HCT116 (cell line): ENCODE measurements at regions not wholly inside any gene's neighbourhood (a gene's known extent, or its start where the extent isn't known, plus 50 kb on each side); places are given as distances from the start of the nearest gene placed in this dataset.

Experiments
- ATAC-seq: fragments of 200-7000 bp; cut with Tn5 transposase; 2 replicates; pipeline ENCODE4 v1.9.1; 2020; ENCODE audit warnings: mild to moderate bottlenecking, moderate library complexity
- BruUV-seq: library from RNA; stranded (reverse); fragments of 400-500 nt; replicated peaks from 2 replicates; lab custom pipeline; 2021; lab: Mats Ljungman, UMichigan
- CTCF ChIA-PET: fragments of 300-600 bp; sonication (Branson Sonifier 250); formaldehyde crosslinking; loops from one replicate; lab custom pipeline; 2021; ENCODE audit warnings: antibody characterized with exemption; lab: Charles Lee
- POLR2A ChIA-PET: fragments of 300-600, 350-600 bp; sonication (Branson Sonifier 250); formaldehyde crosslinking; loops from one replicate; lab custom pipeline; 2021; ENCODE audit warnings: antibody characterized with exemption; lab: Charles Lee
- RAD21 ChIA-PET, 2 experiments: fragments of 300-600 bp; sonication (Branson Sonifier 250); formaldehyde crosslinking; loops; one replicate each; lab custom pipeline; 2023; ENCODE audit warnings: low total read pairs in 2 of 2; ENCODE audit not compliant: uncharacterized antibody in 2 of 2, unreplicated experiment in 2 of 2, low non-redundant PET in 1 of 2; lab: Charles Lee
- DNase-seq: peaks from one replicate; pipeline ENCODE4 v3.0.0-alpha.2; 2010; ENCODE audit warnings: low read depth, low spot score
- H2AFZ ChIP-seq: fragments of 200-600 bp; shearing (Covaris generic), sonication (generic); 2 replicates; pipeline ENCODE4 v1.6.1; 2017; ENCODE audit warnings: low read depth, mixed run types, mixed read lengths, antibody characterized with exemption, low read length; ENCODE audit not compliant: poor library complexity, severe bottlenecking
- H3K27ac ChIP-seq: 2 replicates; pipeline ENCODE4 v1.5.1; 2012; ENCODE audit warnings: low read depth, low read length
- H3K27me3 ChIP-seq: fragments of 200-600 bp; sonication (generic); 2 replicates; pipeline ENCODE4 v1.6.1; 2016; ENCODE audit warnings: mixed run types, low read length, mixed read lengths; ENCODE audit not compliant: insufficient read depth
- H3K36me3 ChIP-seq, 2 experiments: fragments of 200-500 bp in 1 of 2; fragments of 200-600 bp in 1 of 2; sonication (Bioruptor generic) in 1 of 2; sonication (generic) in 1 of 2; 2 replicates each; pipeline versions ENCODE4 v1.5.1 to v1.6.1; 2014 to 2016; ENCODE audit warnings: low read length in 2 of 2, inconsistent platforms in 1 of 2, mixed read lengths in 1 of 2, mixed run types in 1 of 2; ENCODE audit not compliant: insufficient read depth in 2 of 2, control insufficient read depth in 1 of 2
- H3K4me1 ChIP-seq, 2 experiments: fragments of 200-600 bp in 1 of 2; sonication (generic) in 1 of 2; 2 replicates each; pipeline versions ENCODE4 v1.5.1 to v1.6.1; 2012 to 2017; ENCODE audit warnings: low read length in 2 of 2, inconsistent platforms in 1 of 2, mild to moderate bottlenecking in 1 of 2, mixed read lengths in 1 of 2, mixed run types in 1 of 2, moderate library complexity in 1 of 2; ENCODE audit not compliant: insufficient read depth in 2 of 2, control insufficient read depth in 1 of 2
- H3K4me2 ChIP-seq: fragments of 200-600 bp; sonication (generic); 2 replicates; pipeline ENCODE4 v1.6.1; 2017; ENCODE audit warnings: mixed run types, low read length, mixed read lengths
- H3K4me3 ChIP-seq, 2 experiments: fragments of 200-600 bp in 1 of 2; sonication (generic) in 1 of 2; replicated peaks in 1 of 2; 2 replicates each; pipeline ENCODE4 v1.5.1; 2011 to 2016; ENCODE audit warnings: low read length in 2 of 2, control low read depth in 1 of 2, low read depth in 1 of 2, mild to moderate bottlenecking in 1 of 2, mixed read lengths in 1 of 2, mixed run types in 1 of 2
- H3K79me2 ChIP-seq: fragments of 200-600 bp; sonication (generic); 2 replicates; pipeline ENCODE4 v1.6.1; 2017; ENCODE audit warnings: mild to moderate bottlenecking, mixed run types, low read length, moderate library complexity, mixed read lengths; ENCODE audit not compliant: insufficient read depth
- H3K9ac ChIP-seq: fragments of 200-600 bp; sonication (generic); 2 replicates; pipeline ENCODE4 v1.6.1; 2016; ENCODE audit warnings: low read length, mixed read lengths
- H3K9me2 ChIP-seq: fragments of 200-600 bp; sonication (generic), shearing (Covaris generic); 2 replicates; pipeline ENCODE4 v1.6.1; 2017; ENCODE audit warnings: mixed run types, mild to moderate bottlenecking, moderate library complexity; ENCODE audit not compliant: insufficient read depth
- H3K9me3 ChIP-seq, 2 experiments: fragments of 200-500 bp in 1 of 2; fragments of 200-600 bp in 1 of 2; sonication (Bioruptor generic) in 1 of 2; sonication (generic) in 1 of 2; 2 replicates each; pipeline ENCODE4 v1.6.1; 2014 to 2017; ENCODE audit warnings: low read length in 2 of 2, mixed read lengths in 2 of 2, inconsistent platforms in 1 of 2, low read depth in 1 of 2, mild to moderate bottlenecking in 1 of 2, mixed run types in 1 of 2, moderate library complexity in 1 of 2; ENCODE audit not compliant: control insufficient read depth in 1 of 2, insufficient read depth in 1 of 2
- H4K20me1 ChIP-seq: fragments of 200-600 bp; sonication (generic), shearing (Covaris generic); 2 replicates; pipeline ENCODE4 v1.6.1; 2017; ENCODE audit warnings: mixed run types, mild to moderate bottlenecking, moderate library complexity; ENCODE audit not compliant: insufficient read depth
- CBX3 ChIP-seq: IDR thresholded peaks from 2 replicates; pipeline ENCODE4 v1.6.1; 2012; ENCODE audit warnings: low read depth
- EGR1 ChIP-seq: IDR thresholded peaks from 2 replicates; pipeline ENCODE4 v1.6.1; 2012; ENCODE audit warnings: low read depth
- ELF1 ChIP-seq: IDR thresholded peaks from 2 replicates; pipeline ENCODE4 v1.6.1; 2012; ENCODE audit warnings: low read depth, borderline replicate concordance
- EZH2 ChIP-seq: fragments of 200-600 bp; sonication (generic); IDR thresholded peaks from 2 replicates; pipeline ENCODE4 v1.6.1; 2017; ENCODE audit warnings: antibody characterized with exemption, mixed run types
- JUND ChIP-seq: IDR thresholded peaks from 2 replicates; pipeline ENCODE4 v1.6.1; 2012
- POLR2A ChIP-seq: IDR thresholded peaks from 2 replicates; pipeline ENCODE4 v1.7.0; 2011; ENCODE audit warnings: borderline replicate concordance; ENCODE audit not compliant: insufficient read depth, insufficient read length; ENCODE audit errors: extremely low read depth
- RAD21 ChIP-seq: IDR thresholded peaks from 2 replicates; pipeline ENCODE4 v1.6.1; 2012; ENCODE audit warnings: low read depth, mild to moderate bottlenecking
- SIN3A ChIP-seq: IDR thresholded peaks from 2 replicates; pipeline ENCODE4 v1.6.1; 2012; ENCODE audit warnings: low read depth
- SP1 ChIP-seq: IDR thresholded peaks from 2 replicates; pipeline ENCODE4 v1.6.1; 2012; ENCODE audit warnings: low read depth
- SRF ChIP-seq: IDR thresholded peaks from 2 replicates; pipeline ENCODE4 v1.6.1; 2012; ENCODE audit warnings: low read depth
- YY1 ChIP-seq: IDR thresholded peaks from 2 replicates; pipeline ENCODE4 v1.6.1; 2011; ENCODE audit warnings: low read length, low read depth, moderate library complexity, mild to moderate bottlenecking; ENCODE audit not compliant: insufficient replicate concordance; ENCODE audit errors: extremely low read depth
- ZBTB33 ChIP-seq: IDR thresholded peaks from 2 replicates; pipeline ENCODE4 v1.6.1; 2011; ENCODE audit warnings: mild to moderate bottlenecking, low read length, moderate library complexity; ENCODE audit not compliant: insufficient replicate concordance; ENCODE audit errors: extremely low read depth
- intact Hi-C: fragments of 100-400 bp; cut with micrococcal nuclease; formaldehyde crosslinking; loops from 2 replicates; pipeline ENCODE4 v1.10.0; 2022
- TF ChIP-seq, protein P1 (sequence below): IDR thresholded peaks from 2 replicates; pipeline ENCODE4 v1.6.1; 2012
- TF ChIP-seq, protein P2 (sequence below), 3 experiments: fragments of 200-600 bp in 1 of 3; sonication (generic) in 1 of 3; IDR thresholded peaks in 2 of 3; conservative IDR thresholded peaks in 1 of 3; 2 replicates each; pipeline ENCODE4 v1.5.1; 2012 to 2017; ENCODE audit warnings: low read depth in 2 of 3, low read length in 2 of 3, antibody characterized with exemption in 1 of 3, borderline replicate concordance in 1 of 3, control low read depth in 1 of 3, mild to moderate bottlenecking in 1 of 3, mixed read lengths in 1 of 3, mixed run types in 1 of 3, moderate library complexity in 1 of 3; ENCODE audit not compliant: insufficient read depth in 1 of 3

DNA sequence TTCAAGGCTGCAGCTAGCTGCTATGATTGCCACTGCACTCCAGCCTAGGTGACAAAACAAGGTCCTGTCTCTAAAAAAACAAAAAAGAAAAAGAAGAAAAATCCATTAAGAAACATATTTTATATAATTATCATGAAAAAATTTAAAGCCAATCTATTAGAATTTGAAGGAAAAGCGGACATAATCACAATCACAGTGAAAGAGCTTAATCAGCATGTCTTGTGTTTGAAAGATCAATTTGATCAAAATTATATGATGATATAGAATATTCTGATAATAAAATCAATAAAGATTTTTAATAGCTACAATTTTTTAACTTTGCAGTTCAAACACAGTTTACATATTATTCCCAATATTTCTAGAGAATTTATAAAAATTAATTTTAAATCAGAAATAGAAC, 210.1 kb downstream of the MEX3B start:
- Histone ChIP-seq H3K36me3 (no peaks in the 10 kb centered on the region), H3K79me2 (no peaks in the 10 kb centered on the region), H3K9me2 (no peaks in the 10 kb centered on the region), H3K4me1 (no peaks in the 10 kb centered on the region), H3K4me3 (no peak overlapping the region), H4K20me1 (no peaks in the 10 kb centered on the region), H3K4me2 (no peak overlapping the region), H3K27me3 (no peaks in the 10 kb centered on the region), H2AFZ (no peak overlapping the region), H3K27ac (no peak overlapping the region), H3K9ac (no peak overlapping the region), H3K9me3 (no peaks in the 10 kb centered on the region)
- TF ChIP-seq EZH2 (no peak), RAD21 (no peak), ZBTB33 (no peak), SRF (no peak), CBX3 (no peak)
- TF ChIP-seq, protein P1, sequence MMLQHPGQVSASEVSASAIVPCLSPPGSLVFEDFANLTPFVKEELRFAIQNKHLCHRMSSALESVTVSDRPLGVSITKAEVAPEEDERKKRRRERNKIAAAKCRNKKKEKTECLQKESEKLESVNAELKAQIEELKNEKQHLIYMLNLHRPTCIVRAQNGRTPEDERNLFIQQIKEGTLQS = no peak
- intact Hi-C loops = no loop called here
- ChIA-PET RAD21 (no interaction called here), CTCF (interaction anchor here (0.8 kb wide), 1 partner anchor 22 kb away, joined by 5 read pairs; no protein-coding TSS in a partner anchor), POLR2A (no interaction called here)
- DNase-seq (no peak), ATAC-seq (no peak)
- BruUV-seq = no TSS peak

DNA sequence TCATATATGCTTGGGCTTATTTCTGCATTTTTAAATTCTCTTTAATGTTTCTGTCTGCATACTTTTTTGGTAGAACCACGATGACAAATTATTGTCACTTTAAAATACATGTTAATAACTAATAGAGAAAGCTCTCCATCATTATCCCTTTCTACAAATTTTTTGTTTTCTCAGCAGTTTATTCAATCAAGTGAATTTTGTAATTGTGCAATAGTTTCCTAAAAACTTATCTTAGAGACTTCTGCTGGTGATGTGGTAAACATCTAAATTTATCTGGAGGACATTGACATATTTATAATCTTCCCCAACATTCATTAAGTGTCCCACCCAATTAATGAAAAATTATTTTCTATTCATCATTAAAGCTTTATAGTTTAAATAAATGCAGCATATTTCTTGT, 215.3 kb downstream of the MEX3B start:
- ChIA-PET POLR2A (no interaction called here), RAD21 (no interaction called here), CTCF (no interaction called here)
- Histone ChIP-seq H3K79me2 (no peaks in the 10 kb centered on the region), H3K27me3 (0 out of 2 replicates have a peak, but pooled peaks cover 8% of the 10 kb centered on the region), H2AFZ (no peak overlapping the region), H3K4me2 (no peak overlapping the region), H3K36me3 (no peaks in the 10 kb centered on the region), H3K9me3 (no peaks in the 10 kb centered on the region), H3K9me2 (no peaks in the 10 kb centered on the region), H3K4me1 (no peaks in the 10 kb centered on the region), H4K20me1 (no peaks in the 10 kb centered on the region), H3K4me3 (no peak overlapping the region), H3K27ac (no peak overlapping the region), H3K9ac (no peak overlapping the region)
- BruUV-seq = no TSS peak
- ATAC-seq (no peak), DNase-seq (no peak)
- intact Hi-C loops = no loop called here
- TF ChIP-seq CBX3 (no peak), SIN3A (no peak), JUND (no peak), YY1 (no peak), EZH2 (no peak), SRF (no peak), POLR2A (no peak), EGR1 (no peak), ELF1 (no peak), SP1 (no peak)
- TF ChIP-seq, protein P2, sequence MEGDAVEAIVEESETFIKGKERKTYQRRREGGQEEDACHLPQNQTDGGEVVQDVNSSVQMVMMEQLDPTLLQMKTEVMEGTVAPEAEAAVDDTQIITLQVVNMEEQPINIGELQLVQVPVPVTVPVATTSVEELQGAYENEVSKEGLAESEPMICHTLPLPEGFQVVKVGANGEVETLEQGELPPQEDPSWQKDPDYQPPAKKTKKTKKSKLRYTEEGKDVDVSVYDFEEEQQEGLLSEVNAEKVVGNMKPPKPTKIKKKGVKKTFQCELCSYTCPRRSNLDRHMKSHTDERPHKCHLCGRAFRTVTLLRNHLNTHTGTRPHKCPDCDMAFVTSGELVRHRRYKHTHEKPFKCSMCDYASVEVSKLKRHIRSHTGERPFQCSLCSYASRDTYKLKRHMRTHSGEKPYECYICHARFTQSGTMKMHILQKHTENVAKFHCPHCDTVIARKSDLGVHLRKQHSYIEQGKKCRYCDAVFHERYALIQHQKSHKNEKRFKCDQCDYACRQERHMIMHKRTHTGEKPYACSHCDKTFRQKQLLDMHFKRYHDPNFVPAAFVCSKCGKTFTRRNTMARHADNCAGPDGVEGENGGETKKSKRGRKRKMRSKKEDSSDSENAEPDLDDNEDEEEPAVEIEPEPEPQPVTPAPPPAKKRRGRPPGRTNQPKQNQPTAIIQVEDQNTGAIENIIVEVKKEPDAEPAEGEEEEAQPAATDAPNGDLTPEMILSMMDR (IDR thresholded peaks at IDR 0.05 in 2 of 3, conservative IDR thresholded peaks at IDR 0.05 in 1 of 3; ENCODE audit: borderline replicate concordance in 1 of 3, insufficient read depth in 1 of 3, low read depth in 2 of 3, low read length in 2 of 3) = no peak
